Activated T-cell treated with anti-CD3 and anti-CD28 coated beads, Interleukin-2, amount 50 U/mL, for 4 hours (primary cell): ENCODE measurements at regions not wholly inside any gene's neighbourhood (a gene's known extent, or its start where the extent isn't known, plus 50 kb on each side); places are given as distances from the start of the nearest gene placed in this dataset.

Source experiments
- ATAC-seq, 2 donors: fragments of 200-7000 bp; cut with Tn5 transposase; one replicate each; pipeline ENCODE4 v1.10.0; 2021
- DNase-seq: peaks from one replicate; pipeline ENCODE4 v3.0.0-alpha.2; 2020
- H3K27me3 Mint-ChIP-seq: one replicate; pipeline ENCODE4 v1.8.0; 2021; ENCODE audit warnings: low read depth, mixed read lengths
- H3K36me3 Mint-ChIP-seq: one replicate; pipeline ENCODE4 v1.8.0; 2022; ENCODE audit warnings: mixed read lengths; ENCODE audit not compliant: insufficient read depth
- H3K4me1 Mint-ChIP-seq: one replicate; pipeline ENCODE4 v1.8.0; 2021; ENCODE audit warnings: low read depth, mixed read lengths
- H3K4me3 Mint-ChIP-seq: one replicate; pipeline ENCODE4 v1.8.0; 2021; ENCODE audit warnings: mild to moderate bottlenecking, moderate library complexity, mixed read lengths
- H3K9me3 Mint-ChIP-seq: one replicate; pipeline ENCODE4 v1.8.0; 2021; ENCODE audit warnings: mixed read lengths

GRCh38 chr2:239727182-239727775 is 297.9 kb downstream of the NDUFA10 start:
- Mint-ChIP-seq H3K9me3 (no peaks in the 10 kb centered on the region), H3K36me3 (no peaks in the 10 kb centered on the region), H3K4me3 (no peak overlapping the region), H3K4me1 (peaks cover 6% of the 10 kb centered on the region), H3K27me3 (no peaks in the 10 kb centered on the region)
- no peak for ATAC-seq
- DNase-seq = no peak

- peaks cover 6% of the 10 kb centered on the region for H3K4me1 Mint-ChIP-seq
- H3K4me3 Mint-ChIP-seq = no peak overlapping the region
- no peaks in the 10 kb centered on the region for H3K9me3 Mint-ChIP-seq
- ATAC-seq (no peak), DNase-seq (no peak)
- no peaks in the 10 kb centered on the region for H3K27me3 Mint-ChIP-seq
- no peaks in the 10 kb centered on the region for H3K36me3 Mint-ChIP-seq
Observed at GRCh38 chr2:239726631-239727181, 298.4 kb downstream of the NDUFA10 start.

GRCh38 chr2:239726091-239726591 is 299.0 kb downstream of the NDUFA10 start:
- H3K36me3 Mint-ChIP-seq = no peaks in the 10 kb centered on the region
- no peak for ATAC-seq

GRCh38 chr2:239725551-239725890 is 299.6 kb downstream of the NDUFA10 start:
- DNase-seq (no peak), ATAC-seq (no peak)
- peaks cover 1% of the 10 kb centered on the region for H3K4me1 Mint-ChIP-seq

More at GRCh38 chr2:239726091-239726591, 299.0 kb downstream of the NDUFA10 start:
- peaks cover 6% of the 10 kb centered on the region for H3K4me1 Mint-ChIP-seq
- DNase-seq = no peak
- H3K27me3 Mint-ChIP-seq = no peaks in the 10 kb centered on the region
- H3K9me3 Mint-ChIP-seq = no peaks in the 10 kb centered on the region
- H3K4me3 Mint-ChIP-seq = no peak overlapping the region

GRCh38 chr2:239724851-239725550 is 300.1 kb downstream of the NDUFA10 start:
- DNase-seq (no peak), ATAC-seq (no peak)
- H3K4me3 Mint-ChIP-seq = no peak overlapping the region
- no peaks in the 10 kb centered on the region for H3K27me3 Mint-ChIP-seq
- H3K4me1 Mint-ChIP-seq = no peaks in the 10 kb centered on the region
- no peaks in the 10 kb centered on the region for H3K9me3 Mint-ChIP-seq
- H3K36me3 Mint-ChIP-seq = no peaks in the 10 kb centered on the region

More at GRCh38 chr2:239725551-239725890, 299.6 kb downstream of the NDUFA10 start:
- H3K4me3 Mint-ChIP-seq = no peak overlapping the region
- no peaks in the 10 kb centered on the region for H3K9me3 Mint-ChIP-seq
- no peaks in the 10 kb centered on the region for H3K36me3 Mint-ChIP-seq
- no peaks in the 10 kb centered on the region for H3K27me3 Mint-ChIP-seq

GRCh38 chr2:239724194-239724849 is 300.8 kb downstream of the NDUFA10 start:
- H3K4me1 Mint-ChIP-seq = no peaks in the 10 kb centered on the region
- no peak overlapping the region for H3K4me3 Mint-ChIP-seq
- DNase-seq (peak; percentile 1), ATAC-seq (no peak)
- no peaks in the 10 kb centered on the region for H3K27me3 Mint-ChIP-seq
- H3K9me3 Mint-ChIP-seq = no peaks in the 10 kb centered on the region
- H3K36me3 Mint-ChIP-seq = no peaks in the 10 kb centered on the region

GRCh38 chr2:239723486-239724193 is 301.5 kb downstream of the NDUFA10 start:
- no peaks in the 10 kb centered on the region for H3K4me1 Mint-ChIP-seq
- H3K36me3 Mint-ChIP-seq = no peaks in the 10 kb centered on the region
- H3K9me3 Mint-ChIP-seq = no peaks in the 10 kb centered on the region
- DNase-seq (no peak), ATAC-seq (no peak)
- H3K4me3 Mint-ChIP-seq = no peak overlapping the region
- no peaks in the 10 kb centered on the region for H3K27me3 Mint-ChIP-seq

- H3K4me3 Mint-ChIP-seq = no peak overlapping the region
- no peaks in the 10 kb centered on the region for H3K9me3 Mint-ChIP-seq
- no peaks in the 10 kb centered on the region for H3K4me1 Mint-ChIP-seq
- no peaks in the 10 kb centered on the region for H3K27me3 Mint-ChIP-seq
- ATAC-seq = no peak
- DNase-seq = peak; percentile 3
- no peaks in the 10 kb centered on the region for H3K36me3 Mint-ChIP-seq
Observed at GRCh38 chr2:239722760-239723470, 302.2 kb downstream of the NDUFA10 start.

- no peaks in the 10 kb centered on the region for H3K27me3 Mint-ChIP-seq
- H3K9me3 Mint-ChIP-seq = no peaks in the 10 kb centered on the region
- H3K4me1 Mint-ChIP-seq = no peaks in the 10 kb centered on the region
- no peak for ATAC-seq
- no peaks in the 10 kb centered on the region for H3K36me3 Mint-ChIP-seq
- no peak overlapping the region for H3K4me3 Mint-ChIP-seq
- DNase-seq = peak; percentile 2
Observed at GRCh38 chr2:239721991-239722759, 303.0 kb downstream of the NDUFA10 start.

- H3K4me1 Mint-ChIP-seq = no peaks in the 10 kb centered on the region
- H3K9me3 Mint-ChIP-seq = no peaks in the 10 kb centered on the region
- ATAC-seq (no peak), DNase-seq (peak; percentile 3)
- H3K27me3 Mint-ChIP-seq = no peaks in the 10 kb centered on the region
- no peak overlapping the region for H3K4me3 Mint-ChIP-seq
- H3K36me3 Mint-ChIP-seq = no peaks in the 10 kb centered on the region
Observed at GRCh38 chr2:239721531-239721930, 303.6 kb downstream of the NDUFA10 start.

GRCh38 chr2:239720361-239721360 is 304.5 kb downstream of the NDUFA10 start:
- Mint-ChIP-seq H3K36me3 (no peaks in the 10 kb centered on the region), H3K4me1 (no peaks in the 10 kb centered on the region), H3K27me3 (no peaks in the 10 kb centered on the region), H3K4me3 (no peak overlapping the region), H3K9me3 (peaks cover 4% of the 10 kb centered on the region)
- DNase-seq (peak; percentile 3), ATAC-seq (no peak)

- DNase-seq = peak; percentile 2
Observed at GRCh38 chr2:239719791-239720360, 305.3 kb downstream of the NDUFA10 start.

More at GRCh38 chr2:239719791-239720360, 305.3 kb downstream of the NDUFA10 start:
- no peak overlapping the region for H3K4me3 Mint-ChIP-seq
- no peaks in the 10 kb centered on the region for H3K36me3 Mint-ChIP-seq
- peaks cover 4% of the 10 kb centered on the region for H3K9me3 Mint-ChIP-seq
- ATAC-seq = no peak
- no peaks in the 10 kb centered on the region for H3K4me1 Mint-ChIP-seq
- H3K27me3 Mint-ChIP-seq = no peaks in the 10 kb centered on the region
